ENCODE measurements at regions not wholly inside any gene's neighbourhood (a gene's known extent, or its start where the extent isn't known, plus 50 kb on each side); places are given as distances from the start of the nearest gene placed in this dataset.

DNA sequence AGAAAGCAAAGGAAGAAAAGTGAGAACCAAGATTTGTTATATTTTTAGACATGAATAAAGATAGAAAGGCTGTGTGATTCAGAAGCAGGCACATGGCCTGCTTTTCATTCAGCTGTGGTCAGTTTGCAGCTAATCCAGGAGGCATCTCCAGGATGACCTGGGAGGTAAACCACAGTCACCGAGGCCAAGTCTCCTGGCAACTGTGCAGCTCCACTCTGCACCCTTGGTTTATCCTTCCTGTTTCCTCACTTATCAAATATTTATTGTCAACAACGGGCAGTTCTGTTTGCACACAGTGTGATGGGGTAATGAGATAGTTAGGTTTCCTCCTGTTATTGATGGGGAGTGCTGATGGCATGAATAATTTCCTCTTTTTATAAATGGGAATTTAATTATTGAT lies 243.0 kb downstream of the PSAT1 start:
- TF ChIP-seq POLR2A (IDR thresholded peaks at IDR 0.05) (no peak), CTCF (IDR thresholded peaks at IDR 0.05) (no peak)

Measured in testis (tissue), 2 donors.